Heart left ventricle (tissue), 13 donors: ENCODE measurements at regions not wholly inside any gene's neighbourhood (a gene's known extent, or its start where the extent isn't known, plus 50 kb on each side); places are given as distances from the start of the nearest gene placed in this dataset.

Source experiments
- POLR2A ChIP-seq, 2 donors: fragments of 450-650 bp; IDR thresholded peaks; one replicate each; pipeline ENCODE4 v1.6.1; 2017; ENCODE audit warnings: antibody characterized with exemption in 2 of 2, mild to moderate bottlenecking in 2 of 2, moderate library complexity in 2 of 2
- TF ChIP-seq, protein P1 (sequence below), 12 donors: fragments of 200-600 bp; sonication (generic) in 4 of 12; IDR thresholded peaks; one replicate each; pipeline versions ENCODE4 v1.5.0 to v1.8.0; 2018 to 2022; ENCODE audit warnings: antibody characterized with exemption in 12 of 12, mild to moderate bottlenecking in 5 of 12
- donor health status: ischemic (EF 13 %, LVEDD 7.1; RV severe dilation, severe dysfunction).
- donor health status: DM: no; HTN: yes; CAD: no.
- donor health status: DM: no; HTN: no; CAD: no.
- donor health status: ischemic (EF 25% LVEDD 6.9; RV normal size, moderate dysfunction).
- donor health status: ischemic (EF 25% LVEDD 5.7; RV mildly dilated, moderate dysfunction).
- donor health status: ischemic (EF 35%, LVEDD 5.7; RV mildly dilated, moderate dysfunction).
- donor health status: nonischemic (EF 11% LVEDD 7.7; RV severe dilation, severe dysfunction).
- donor health status: DM: yes; HTN: yes; CAD: no.
- donor health status: PGD.
- donor health status: ischemic (EF 29% LVEDD 5.4; RV normal size, mild dysfunction).
- donor health status: nonischemic (EF 23%, LVEDD 6.1; RV moderate dilation, normal function).

DNA sequence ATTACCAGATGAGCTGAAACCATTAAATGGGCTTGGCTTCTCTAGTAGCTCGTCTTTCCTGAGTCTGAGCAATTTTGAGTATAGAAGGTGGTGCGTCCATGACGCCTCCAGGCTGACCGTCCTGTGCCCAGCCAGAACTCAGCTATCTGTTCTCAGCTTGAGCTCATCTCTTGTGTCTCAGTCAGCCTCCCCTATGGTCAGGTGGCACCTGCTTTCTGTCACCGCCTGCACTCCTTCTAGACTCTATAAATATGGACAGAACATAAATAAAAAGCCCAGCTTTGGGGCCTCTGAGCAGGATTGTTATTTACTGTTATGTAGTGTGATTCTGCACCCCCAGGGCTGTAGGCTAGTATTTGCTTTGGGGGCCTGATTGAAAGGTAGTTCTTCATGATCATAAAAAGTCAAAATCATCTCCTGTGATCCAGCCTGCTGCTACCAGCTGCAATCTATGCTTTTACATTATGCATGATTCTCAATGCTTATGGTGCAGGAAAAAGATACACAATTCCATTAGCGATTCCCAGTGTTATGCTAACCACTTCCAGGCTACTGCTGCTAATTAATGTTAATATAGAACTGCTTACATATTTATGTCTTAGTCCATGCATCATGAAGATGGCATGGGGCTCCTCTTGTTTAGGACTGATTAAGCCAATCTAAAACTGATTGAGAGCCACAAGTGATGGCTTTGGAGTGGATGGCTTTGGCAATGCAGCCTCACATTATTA, 72.5 kb upstream of the TMTC4 start:
- TF ChIP-seq, protein P1, sequence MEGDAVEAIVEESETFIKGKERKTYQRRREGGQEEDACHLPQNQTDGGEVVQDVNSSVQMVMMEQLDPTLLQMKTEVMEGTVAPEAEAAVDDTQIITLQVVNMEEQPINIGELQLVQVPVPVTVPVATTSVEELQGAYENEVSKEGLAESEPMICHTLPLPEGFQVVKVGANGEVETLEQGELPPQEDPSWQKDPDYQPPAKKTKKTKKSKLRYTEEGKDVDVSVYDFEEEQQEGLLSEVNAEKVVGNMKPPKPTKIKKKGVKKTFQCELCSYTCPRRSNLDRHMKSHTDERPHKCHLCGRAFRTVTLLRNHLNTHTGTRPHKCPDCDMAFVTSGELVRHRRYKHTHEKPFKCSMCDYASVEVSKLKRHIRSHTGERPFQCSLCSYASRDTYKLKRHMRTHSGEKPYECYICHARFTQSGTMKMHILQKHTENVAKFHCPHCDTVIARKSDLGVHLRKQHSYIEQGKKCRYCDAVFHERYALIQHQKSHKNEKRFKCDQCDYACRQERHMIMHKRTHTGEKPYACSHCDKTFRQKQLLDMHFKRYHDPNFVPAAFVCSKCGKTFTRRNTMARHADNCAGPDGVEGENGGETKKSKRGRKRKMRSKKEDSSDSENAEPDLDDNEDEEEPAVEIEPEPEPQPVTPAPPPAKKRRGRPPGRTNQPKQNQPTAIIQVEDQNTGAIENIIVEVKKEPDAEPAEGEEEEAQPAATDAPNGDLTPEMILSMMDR (IDR thresholded peaks at IDR 0.05) = no peak
- no peak for TF ChIP-seq POLR2A (IDR thresholded peaks at IDR 0.05)
